DMS114 treated with DMSO at 0.1 percent for 48 hours (cell line): ENCODE measurements at regions not wholly inside any gene's neighbourhood (a gene's known extent, or its start where the extent isn't known, plus 50 kb on each side); places are given as distances from the start of the nearest gene placed in this dataset.
"Not testable (repeated sequence)": the region's sequence is repeated elsewhere in the genome, so short reads cannot be mapped to it uniquely, and the experiment has no call there.

Source experiments
- DNase-seq: peaks from one replicate; lab custom pipeline; 2025; ENCODE audit not compliant: unreplicated experiment; lab: John Stamatoyannopoulos, UW

- DNase-seq = no peak
These were observed 153.5 kb upstream of the GALNT2 start for GRCh38 chr1:229913489-229913888.

GRCh38 chr1:229919488-229919887, 147.6 kb upstream of the GALNT2 start:
- not testable (repeated sequence) for DNase-seq

- no peak for DNase-seq
These were observed 146.4 kb upstream of the GALNT2 start for GRCh38 chr1:229920683-229921082.

- DNase-seq = no peak
These were observed 144.8 kb upstream of the GALNT2 start for GRCh38 chr1:229922249-229922648.

GRCh38 chr1:229924639-229925038, 142.4 kb upstream of the GALNT2 start:
- no peak for DNase-seq

- no peak for DNase-seq
These were observed 138.3 kb upstream of the GALNT2 start for GRCh38 chr1:229928767-229929166.

- DNase-seq = not testable (repeated sequence)
These were observed 135.3 kb upstream of the GALNT2 start for GRCh38 chr1:229931751-229932150.

- DNase-seq = not testable (repeated sequence)
These were observed 131.9 kb upstream of the GALNT2 start for GRCh38 chr1:229935157-229935556.

GRCh38 chr1:229938551-229938950, 128.5 kb upstream of the GALNT2 start:
- DNase-seq = no peak

GRCh38 chr1:229940684-229941083, 126.4 kb upstream of the GALNT2 start:
- DNase-seq = no peak

- no peak for DNase-seq
These were observed 125.9 kb upstream of the GALNT2 start for GRCh38 chr1:229941160-229941559.

- DNase-seq = no peak
These were observed 125.2 kb upstream of the GALNT2 start for GRCh38 chr1:229941831-229942230.

GRCh38 chr1:229942501-229942900, 124.5 kb upstream of the GALNT2 start:
- DNase-seq = no peak

- no peak for DNase-seq
These were observed 123.8 kb upstream of the GALNT2 start for GRCh38 chr1:229943148-229943714.

GRCh38 chr1:229943988-229944743, 122.9 kb upstream of the GALNT2 start:
- no peak for DNase-seq

GRCh38 chr1:229945795-229946194, 121.2 kb upstream of the GALNT2 start:
- no peak for DNase-seq

- no peak for DNase-seq
These were observed 119.1 kb upstream of the GALNT2 start for GRCh38 chr1:229947968-229948367.

- no peak for DNase-seq
These were observed 118.6 kb upstream of the GALNT2 start for GRCh38 chr1:229948438-229948837.

- DNase-seq = no peak
These were observed 117.5 kb upstream of the GALNT2 start for GRCh38 chr1:229949500-229949899.

- DNase-seq = no peak
These were observed 117.0 kb upstream of the GALNT2 start for GRCh38 chr1:229950020-229950419.

GRCh38 chr1:229950908-229951307, 116.1 kb upstream of the GALNT2 start:
- DNase-seq = no peak

- DNase-seq = no peak
These were observed 115.0 kb upstream of the GALNT2 start for GRCh38 chr1:229951856-229952534.
